ENCODE measurements at regions not wholly inside any gene's neighbourhood (a gene's known extent, or its start where the extent isn't known, plus 50 kb on each side); places are given as distances from the start of the nearest gene placed in this dataset.

DNA sequence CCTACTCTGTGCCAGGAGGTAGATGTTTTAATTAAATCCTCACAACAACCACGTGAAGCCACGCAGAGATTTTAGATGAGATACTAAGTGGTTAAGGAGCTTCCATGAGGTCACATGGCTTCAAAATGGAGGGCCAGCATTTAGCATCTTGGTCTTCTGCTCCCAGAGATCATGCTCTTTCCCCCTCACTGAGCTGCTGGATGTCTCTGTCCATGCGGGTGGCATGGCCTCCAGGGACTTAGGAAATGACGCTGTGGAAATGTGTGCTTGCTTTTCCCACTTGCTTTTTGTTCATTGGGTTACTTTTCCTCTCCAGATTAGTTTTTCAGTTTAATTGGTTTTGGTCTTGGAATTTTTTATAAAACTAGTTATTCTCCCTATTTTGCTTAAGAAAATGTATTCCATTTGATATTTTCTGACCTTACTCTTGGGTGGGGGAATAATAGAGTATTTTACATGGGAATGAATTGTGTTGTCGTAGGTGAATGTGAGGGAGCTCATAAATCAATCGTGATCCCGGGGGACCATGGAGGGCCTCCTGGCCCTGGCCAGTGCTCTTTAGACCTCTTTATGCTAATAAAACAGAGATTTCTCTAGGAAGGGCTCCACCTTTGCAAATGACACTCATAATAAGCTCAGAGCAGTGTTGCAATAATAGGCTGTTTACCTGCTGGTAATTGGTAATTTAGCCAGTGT lies 376.0 kb upstream of the ONECUT1 start:
- TF ChIP-seq, protein P1, sequence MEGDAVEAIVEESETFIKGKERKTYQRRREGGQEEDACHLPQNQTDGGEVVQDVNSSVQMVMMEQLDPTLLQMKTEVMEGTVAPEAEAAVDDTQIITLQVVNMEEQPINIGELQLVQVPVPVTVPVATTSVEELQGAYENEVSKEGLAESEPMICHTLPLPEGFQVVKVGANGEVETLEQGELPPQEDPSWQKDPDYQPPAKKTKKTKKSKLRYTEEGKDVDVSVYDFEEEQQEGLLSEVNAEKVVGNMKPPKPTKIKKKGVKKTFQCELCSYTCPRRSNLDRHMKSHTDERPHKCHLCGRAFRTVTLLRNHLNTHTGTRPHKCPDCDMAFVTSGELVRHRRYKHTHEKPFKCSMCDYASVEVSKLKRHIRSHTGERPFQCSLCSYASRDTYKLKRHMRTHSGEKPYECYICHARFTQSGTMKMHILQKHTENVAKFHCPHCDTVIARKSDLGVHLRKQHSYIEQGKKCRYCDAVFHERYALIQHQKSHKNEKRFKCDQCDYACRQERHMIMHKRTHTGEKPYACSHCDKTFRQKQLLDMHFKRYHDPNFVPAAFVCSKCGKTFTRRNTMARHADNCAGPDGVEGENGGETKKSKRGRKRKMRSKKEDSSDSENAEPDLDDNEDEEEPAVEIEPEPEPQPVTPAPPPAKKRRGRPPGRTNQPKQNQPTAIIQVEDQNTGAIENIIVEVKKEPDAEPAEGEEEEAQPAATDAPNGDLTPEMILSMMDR (IDR thresholded peaks at IDR 0.05) = no peak
- no peak for TF ChIP-seq POLR2A (IDR thresholded peaks at IDR 0.05)
